HepG2 (cell line): ENCODE measurements at regions not wholly inside any gene's neighbourhood (a gene's known extent, or its start where the extent isn't known, plus 50 kb on each side); places are given as distances from the start of the nearest gene placed in this dataset.

Experiments
- ATAC-seq: fragments of 200-7000 bp; cut with Tn5 transposase; 3 replicates; pipeline ENCODE4 v1.9.1; 2020; ENCODE audit warnings: mild to moderate bottlenecking, moderate library complexity
- BruUV-seq: library from RNA; stranded (reverse); fragments of 400-500 nt; replicated peaks from 2 replicates; lab custom pipeline; 2021; lab: Mats Ljungman, UMichigan
- CTCF ChIA-PET: fragments of 300-600 bp; formaldehyde crosslinking; extraction: SDS; loops from one replicate; lab custom pipeline; 2021; ENCODE audit warnings: low total read pairs, inconsistent platforms, low intra/inter-chr PET ratio; lab: Yijun Ruan, JAX
- POLR2A ChIA-PET: fragments of 350-600 bp; sonication (Branson Sonifier 250); formaldehyde crosslinking; loops from one replicate; lab custom pipeline; 2020; ENCODE audit warnings: antibody characterized with exemption, inconsistent platforms; lab: Yijun Ruan, JAX
- DNase-seq: peaks from one replicate; pipeline ENCODE4 v3.0.0-alpha.2; 2015; ENCODE audit warnings: low spot score
- FAIRE-seq: peaks from 3 replicates; lab custom pipeline; 2011; peaks lifted over from hg19 to GRCh38; lab: Jason Lieb, UNC
- H2AFZ ChIP-seq: one replicate; pipeline ENCODE4 v1.6.1; 2011; ENCODE audit warnings: low read length, inconsistent platforms
- H3K27ac ChIP-seq: fragments of 300-600 bp; 3 replicates; pipeline ENCODE4 v1.8.0; 2011; ENCODE audit warnings: mixed run types, mild to moderate bottlenecking, mixed read lengths, low read length, inconsistent platforms; ENCODE audit not compliant: insufficient read depth; ENCODE audit errors: extremely low read length
- H3K27me3 ChIP-seq, 2 experiments: fragments of 200-600 bp in 1 of 2; 2 replicates in 1 of 2; 3 replicates in 1 of 2; pipeline versions ENCODE4 v1.6.0 to v1.8.0; 2011; ENCODE audit warnings: low read length in 2 of 2, mild to moderate bottlenecking in 2 of 2, moderate library complexity in 2 of 2, inconsistent platforms in 1 of 2; ENCODE audit not compliant: insufficient read depth in 2 of 2, control insufficient read depth in 1 of 2
- H3K36me3 ChIP-seq, 2 experiments: fragments of 200-600 bp in 1 of 2; replicated peaks in 1 of 2; 2 replicates in 1 of 2; 3 replicates in 1 of 2; pipeline versions ENCODE4 v1.5.1 to v1.8.0; 2011; ENCODE audit warnings: low read length in 2 of 2, inconsistent platforms in 1 of 2; ENCODE audit not compliant: insufficient read depth in 2 of 2, control insufficient read depth in 1 of 2
- H3K4me1 ChIP-seq: 2 replicates; pipeline ENCODE4 v1.5.1; 2012; ENCODE audit warnings: low read length, inconsistent platforms; ENCODE audit not compliant: insufficient read depth
- H3K4me2 ChIP-seq: 2 replicates; pipeline ENCODE4 v1.6.0; 2011; ENCODE audit warnings: low read depth, low read length, inconsistent platforms
- H3K4me3 ChIP-seq, 3 experiments: fragments of 200-600 bp in 1 of 3; sonication (generic), shearing (Covaris generic) in 1 of 3; replicated peaks in 1 of 3; 2 replicates each; pipeline ENCODE4 v1.5.1; 2011 to 2016; ENCODE audit warnings: low read length in 3 of 3, inconsistent platforms in 2 of 3, low read depth in 2 of 3, mild to moderate bottlenecking in 2 of 3, control low read depth in 1 of 3, mixed read lengths in 1 of 3; ENCODE audit not compliant: insufficient read depth in 1 of 3
- H3K79me2 ChIP-seq: one replicate; pipeline ENCODE4 v1.6.1; 2011; ENCODE audit warnings: low read length, inconsistent platforms; ENCODE audit not compliant: insufficient read depth
- H3K9ac ChIP-seq: 2 replicates; pipeline ENCODE4 v1.6.0; 2011; ENCODE audit warnings: mild to moderate bottlenecking, low read depth, low read length, inconsistent platforms; ENCODE audit not compliant: insufficient read depth
- H3K9me3 ChIP-seq: 2 replicates; pipeline ENCODE4 v1.5.1; 2012; ENCODE audit warnings: mild to moderate bottlenecking, low read length
- H4K20me1 ChIP-seq: 2 replicates; pipeline ENCODE4 v1.6.0; 2011; ENCODE audit warnings: inconsistent platforms, mild to moderate bottlenecking, low read length, moderate library complexity; ENCODE audit not compliant: insufficient read depth
- AGO2 ChIP-seq: fragments of 200-400 bp; formaldehyde crosslinking; optimal IDR thresholded peaks from 2 replicates; pipeline ENCODE3; 2017; ENCODE audit warnings: mild to moderate bottlenecking, low read depth, low read length, moderate library complexity
- CCAR2 ChIP-seq: fragments of 200-400 bp; formaldehyde crosslinking; optimal IDR thresholded peaks from 2 replicates; pipeline ENCODE3; 2018; ENCODE audit warnings: low read depth, mild to moderate bottlenecking, low read length, moderate library complexity
- EHMT2 ChIP-seq: fragments of 200-600 bp; sonication (generic); IDR thresholded peaks from 2 replicates; pipeline ENCODE4 v1.7.0; 2017; ENCODE audit warnings: antibody characterized with exemption, low read depth, low read length, borderline replicate concordance
- FIP1L1 ChIP-seq: fragments of 200-400 bp; formaldehyde crosslinking; IDR thresholded peaks from 2 replicates; pipeline ENCODE4 v1.6.1; 2018; ENCODE audit warnings: low read depth, mild to moderate bottlenecking, low read length, moderate library complexity, borderline replicate concordance; ENCODE audit not compliant: insufficient read depth
- GRHL1 ChIP-seq: sonication (generic); formaldehyde crosslinking; conservative IDR thresholded peaks from 2 replicates; pipeline ENCODE4 v1.8.0; 2022; ENCODE audit warnings: missing genetic modification reagents
- HNF4A ChIP-seq: sonication (generic); formaldehyde crosslinking; IDR thresholded peaks from 2 replicates; pipeline ENCODE4 v1.4.0; 2020; ENCODE audit warnings: missing genetic modification reagents
- HOXA9 ChIP-seq: sonication (generic); formaldehyde crosslinking; IDR thresholded peaks from 2 replicates; pipeline ENCODE4 v1.8.1; 2022; ENCODE audit warnings: missing genetic modification reagents, mild to moderate bottlenecking, moderate library complexity, borderline replicate concordance
- MAX ChIP-seq: IDR thresholded peaks from 2 replicates; pipeline ENCODE4 v1.6.1; 2012; ENCODE audit warnings: inconsistent platforms
- PRDM4 ChIP-seq: sonication (generic); formaldehyde crosslinking; IDR thresholded peaks from 2 replicates; pipeline ENCODE4 v1.9.0; 2021; ENCODE audit warnings: missing genetic modification reagents, borderline replicate concordance
- SMARCE1 ChIP-seq: fragments of 450-650 bp; IDR thresholded peaks from 2 replicates; pipeline ENCODE4 v1.6.1; 2017; ENCODE audit warnings: borderline replicate concordance
- ZBTB39 ChIP-seq: sonication (generic); formaldehyde crosslinking; IDR thresholded peaks from 2 replicates; pipeline ENCODE4 v1.5.0; 2020; ENCODE audit warnings: missing genetic modification reagents
- ZMAT3 ChIP-seq: sonication (generic); formaldehyde crosslinking; conservative IDR thresholded peaks from 2 replicates; pipeline ENCODE4 v1.7.0; 2021; ENCODE audit warnings: missing genetic modification reagents
- ZNF451 ChIP-seq: sonication (generic); formaldehyde crosslinking; IDR thresholded peaks from 2 replicates; pipeline ENCODE4 v1.5.0; 2020; ENCODE audit warnings: mild to moderate bottlenecking, missing genetic modification reagents
- ZNF562 ChIP-seq: sonication (generic); formaldehyde crosslinking; IDR thresholded peaks from 2 replicates; pipeline ENCODE4 v1.8.0; 2022; ENCODE audit warnings: missing genetic modification reagents, borderline replicate concordance
- ZNF800 ChIP-seq: sonication (generic); formaldehyde crosslinking; IDR thresholded peaks from 2 replicates; pipeline ENCODE4 v1.4.0; 2020; ENCODE audit warnings: missing genetic modification reagents
- WGBS: methylation state at CpG from one replicate; pipeline ENCODE4 v1.1.6; 2017; ENCODE audit warnings: low lambda C conversion rate; 5-methylcytosine and 5-hydroxymethylcytosine counted together
- in situ Hi-C: cut with HindIII; loops from 2 replicates; pipeline ENCODE4 v1.10.0; 2017; ENCODE audit warnings: low pct_unique_long_range_greater_than_20kb; ENCODE audit not compliant: extremely low pct_ligation_motif_present
- intact Hi-C: fragments of 100-400 bp; cut with micrococcal nuclease; formaldehyde crosslinking; loops from one replicate; pipeline ENCODE4 v1.10.0; 2022; ENCODE audit not compliant: unreplicated experiment

GRCh38 chr4:117814277-117815246 lies 219.7 kb upstream of the NDST3 start:
- intact Hi-C loops: no loop called here
- Histone ChIP-seq H3K4me3 (no peak overlapping the region), H3K36me3 (no peaks in the 10 kb centered on the region), H4K20me1 (no peaks in the 10 kb centered on the region), H3K9me3 (no peaks in the 10 kb centered on the region), H2AFZ (no peak overlapping the region), H3K9ac (no peak overlapping the region), H3K27ac (no peak overlapping the region), H3K4me1 (no peaks in the 10 kb centered on the region), H3K27me3 (no peaks in the 10 kb centered on the region), H3K79me2 (no peaks in the 10 kb centered on the region), H3K4me2 (no peak overlapping the region)
- no peak for FAIRE-seq
- in situ Hi-C loops: no loop called here
- POLR2A ChIA-PET: no interaction called here
- no peak for ATAC-seq
- 2% methylated on average over 5 of the region's 5 CpGs for WGBS
- TF ChIP-seq MAX (no peak), EHMT2 (no peak), AGO2 (no peak), FIP1L1 (no peak), CCAR2 (no peak), HOXA9 (CRISPR knock-in tag) (no peak), ZNF562 (CRISPR knock-in tag) (no peak), SMARCE1 (no peak), GRHL1 (CRISPR knock-in tag) (no peak), ZBTB39 (CRISPR knock-in tag) (no peak), ZMAT3 (CRISPR knock-in tag) (no peak), PRDM4 (CRISPR knock-in tag) (no peak), ZNF800 (CRISPR knock-in tag) (no peak), HNF4A (CRISPR knock-in tag) (no peak), ZNF451 (CRISPR knock-in tag) (no peak)
- no TSS peak for BruUV-seq
- DNase-seq: no peak
- CTCF ChIA-PET: no interaction called here
